Mucosa of rectum (tissue), 2 donors: ENCODE measurements at regions not wholly inside any gene's neighbourhood (a gene's known extent, or its start where the extent isn't known, plus 50 kb on each side); places are given as distances from the start of the nearest gene placed in this dataset.
A peak's percentile ranks its signal among the peaks of the same experiment; 100 is the strongest.

Experiments used
- H3K27ac ChIP-seq, 2 donors: one replicate each; pipeline ENCODE4 v1.7.0; 2013; ENCODE audit warnings: inconsistent platforms in 2 of 2, low read depth in 2 of 2, low read length in 2 of 2
- H3K27me3 ChIP-seq, 2 donors: one replicate each; pipeline ENCODE4 v1.7.0; 2013; ENCODE audit warnings: low read length in 2 of 2; ENCODE audit not compliant: control insufficient read depth in 2 of 2, insufficient read depth in 2 of 2
- H3K36me3 ChIP-seq, 2 donors: one replicate each; pipeline ENCODE4 v1.7.0; 2013; ENCODE audit warnings: low read length in 2 of 2; ENCODE audit not compliant: control insufficient read depth in 2 of 2, insufficient read depth in 2 of 2
- H3K4me1 ChIP-seq, 2 donors: one replicate each; pipeline ENCODE4 v1.7.0; 2013; ENCODE audit warnings: low read length in 2 of 2, mild to moderate bottlenecking in 1 of 2; ENCODE audit not compliant: control insufficient read depth in 2 of 2, insufficient read depth in 2 of 2
- H3K4me3 ChIP-seq, 2 donors: one replicate each; pipeline ENCODE4 v1.7.0; 2013; ENCODE audit warnings: low read length in 2 of 2
- H3K9ac ChIP-seq, 2 donors: one replicate each; pipeline ENCODE4 v1.7.0; 2013; ENCODE audit warnings: low read length in 2 of 2, low read depth in 1 of 2, mild to moderate bottlenecking in 1 of 2
- H3K9me3 ChIP-seq, 2 donors: one replicate each; pipeline ENCODE4 v1.7.0; 2013; ENCODE audit warnings: low read length in 2 of 2; ENCODE audit not compliant: control insufficient read depth in 2 of 2
- donor health status: healthy.
- donor health status: Normal muscosa, but diverticular disease.

DNA sequence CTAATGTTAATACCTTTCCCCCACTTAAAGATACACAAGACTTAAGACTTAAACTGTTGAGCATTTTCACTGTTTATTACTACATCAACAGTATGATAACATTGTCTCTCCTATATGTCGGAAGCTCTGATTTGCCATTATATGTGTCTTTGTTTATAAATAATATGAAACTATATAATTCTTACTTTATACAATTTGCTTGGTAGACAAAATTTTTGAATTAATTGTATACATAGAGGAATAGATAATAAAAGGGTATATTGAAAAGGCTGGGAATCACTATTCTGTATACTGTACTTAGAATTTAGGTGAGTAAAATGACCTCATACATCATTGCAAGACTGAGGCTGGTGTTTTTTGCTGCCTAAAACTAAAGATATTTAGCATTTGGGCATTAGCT, 82.1 kb upstream of the HDAC9 start:
- H3K9ac ChIP-seq = no peak overlapping the region
- no peaks in the 10 kb centered on the region for H3K4me1 ChIP-seq
- H3K4me3 ChIP-seq = no peak overlapping the region
- H3K27ac ChIP-seq = no peak overlapping the region
- no peaks in the 10 kb centered on the region for H3K27me3 ChIP-seq
- H3K36me3 ChIP-seq = no peaks in the 10 kb centered on the region
- no peaks in the 10 kb centered on the region for H3K9me3 ChIP-seq

DNA sequence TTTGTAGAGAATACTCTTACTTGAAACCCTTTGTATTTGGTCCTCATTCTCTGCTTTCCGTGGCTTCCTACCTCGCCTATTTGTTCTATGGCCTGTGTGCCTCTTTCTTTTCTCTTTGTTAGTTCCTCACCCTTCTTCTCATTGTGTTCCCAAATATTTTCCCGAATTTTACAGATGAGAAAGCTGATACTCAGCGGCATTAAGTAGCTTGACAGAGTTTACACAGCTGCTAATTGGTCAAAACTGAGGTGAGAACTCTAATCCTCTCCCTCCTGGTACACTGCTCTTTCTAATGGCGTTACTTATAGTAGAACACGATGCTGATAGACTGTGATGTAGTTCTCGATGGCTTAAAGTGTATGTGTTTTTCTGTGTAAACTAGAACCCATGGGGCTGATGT, 80.7 kb upstream of the HDAC9 start:
- Histone ChIP-seq H3K9me3 (no peaks in the 10 kb centered on the region), H3K27ac (no peak overlapping the region), H3K36me3 (no peaks in the 10 kb centered on the region), H3K4me1 (no peaks in the 10 kb centered on the region), H3K4me3 (no peak overlapping the region), H3K27me3 (no peaks in the 10 kb centered on the region), H3K9ac (no peak overlapping the region)

DNA sequence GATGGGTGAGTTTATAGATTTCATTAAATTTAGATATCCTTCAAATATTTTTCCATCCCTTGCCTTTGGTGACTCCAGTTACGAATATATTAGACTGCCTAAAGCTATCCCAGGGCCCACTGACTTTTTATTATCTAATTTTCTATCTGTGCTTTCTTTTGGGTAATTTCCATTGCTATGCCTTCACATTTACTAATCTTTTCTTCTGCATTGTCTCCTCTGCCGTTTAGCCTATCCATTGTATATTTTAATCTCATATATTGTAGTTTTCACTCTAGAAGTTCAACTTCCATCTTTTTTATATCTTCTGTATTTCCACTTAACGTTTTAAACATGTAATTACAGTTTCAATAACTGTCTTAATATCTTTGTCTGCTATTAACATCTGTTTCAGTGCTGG, 78.6 kb upstream of the HDAC9 start:
- Histone ChIP-seq H3K9ac (no peak overlapping the region), H3K27me3 (no peaks in the 10 kb centered on the region), H3K4me3 (no peak overlapping the region), H3K27ac (no peak overlapping the region), H3K36me3 (no peaks in the 10 kb centered on the region), H3K4me1 (peaks cover 4 to 11% of the 10 kb centered on the region in 2 donors), H3K9me3 (no peaks in the 10 kb centered on the region)

DNA sequence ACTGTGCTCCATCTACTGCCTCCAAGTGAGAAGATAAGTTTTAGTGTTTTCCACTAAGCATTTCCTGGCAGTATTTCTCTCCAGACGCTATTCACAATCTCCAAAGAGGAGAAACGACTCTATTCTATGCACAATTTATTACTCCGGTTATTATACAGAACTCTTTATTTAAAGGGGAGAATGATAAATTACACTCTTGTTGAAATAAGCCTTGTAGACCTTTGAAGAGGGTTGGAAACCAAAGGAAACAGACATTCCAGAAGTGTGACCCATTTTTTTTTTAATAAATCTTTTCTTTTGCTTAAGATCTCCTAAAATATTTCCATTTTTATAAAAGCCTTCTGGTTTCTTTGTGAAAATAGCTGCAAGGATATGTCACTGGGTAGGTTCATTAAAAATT, 76.1 kb upstream of the HDAC9 start:
- H3K4me1 ChIP-seq = peaks cover 10 to 17% of the 10 kb centered on the region in 2 donors
- H3K9me3 ChIP-seq = no peaks in the 10 kb centered on the region
- no peak overlapping the region for H3K9ac ChIP-seq
- no peaks in the 10 kb centered on the region for H3K27me3 ChIP-seq
- no peak overlapping the region for H3K4me3 ChIP-seq
- H3K36me3 ChIP-seq = no peaks in the 10 kb centered on the region
- H3K27ac ChIP-seq = peak overlapping the region in 1 of 2 donors; percentile 32

DNA sequence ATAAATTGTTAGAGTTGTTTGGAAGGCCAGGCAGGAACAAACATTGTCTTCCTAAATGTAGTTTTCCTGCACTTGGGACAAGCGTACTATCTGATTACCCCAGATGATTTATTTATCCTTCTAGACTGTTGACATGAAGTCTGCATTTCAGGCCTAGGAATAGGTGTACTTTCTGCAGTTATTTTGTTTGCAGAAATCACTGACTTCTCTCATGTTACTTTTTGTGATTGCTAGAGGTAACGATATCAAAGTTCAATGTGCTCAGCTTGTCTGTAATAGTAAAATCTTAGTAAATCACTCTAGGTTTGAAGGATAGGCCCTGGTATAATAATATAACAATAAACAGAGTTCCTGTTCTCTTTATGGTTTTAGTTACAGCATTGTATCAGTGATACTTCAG, 75.4 kb upstream of the HDAC9 start:
- Histone ChIP-seq H3K4me3 (peak overlapping the region in 1 of 2 donors; percentile 3), H3K4me1 (peaks cover 10 to 17% of the 10 kb centered on the region in 2 donors), H3K9ac (no peak overlapping the region), H3K27ac (peak overlapping the region in 1 of 2 donors; percentile 32), H3K36me3 (no peaks in the 10 kb centered on the region), H3K9me3 (no peaks in the 10 kb centered on the region), H3K27me3 (no peaks in the 10 kb centered on the region)

DNA sequence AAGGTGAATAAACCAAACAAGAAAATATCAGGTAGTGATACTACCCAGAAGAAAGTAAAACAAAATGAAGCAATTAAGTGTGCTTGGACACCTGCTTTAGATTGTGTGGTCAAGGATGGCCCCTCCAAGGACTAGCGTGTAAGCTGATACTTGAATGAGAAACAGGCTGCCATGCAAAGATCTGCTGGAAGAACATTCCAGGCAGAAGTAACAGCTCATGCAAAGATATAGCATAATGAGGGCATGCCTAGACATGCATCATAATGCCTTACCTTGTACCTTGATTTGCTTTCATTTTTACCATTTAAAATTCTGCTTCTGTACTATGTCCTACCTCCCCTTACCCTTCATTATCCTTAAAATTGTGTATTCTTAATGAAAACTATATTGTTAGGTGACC, 74.8 kb upstream of the HDAC9 start:
- Histone ChIP-seq H3K9me3 (no peaks in the 10 kb centered on the region), H3K27ac (no peak overlapping the region), H3K4me1 (peaks cover 10 to 17% of the 10 kb centered on the region in 2 donors), H3K27me3 (no peaks in the 10 kb centered on the region), H3K36me3 (no peaks in the 10 kb centered on the region), H3K9ac (no peak overlapping the region), H3K4me3 (no peak overlapping the region)

DNA sequence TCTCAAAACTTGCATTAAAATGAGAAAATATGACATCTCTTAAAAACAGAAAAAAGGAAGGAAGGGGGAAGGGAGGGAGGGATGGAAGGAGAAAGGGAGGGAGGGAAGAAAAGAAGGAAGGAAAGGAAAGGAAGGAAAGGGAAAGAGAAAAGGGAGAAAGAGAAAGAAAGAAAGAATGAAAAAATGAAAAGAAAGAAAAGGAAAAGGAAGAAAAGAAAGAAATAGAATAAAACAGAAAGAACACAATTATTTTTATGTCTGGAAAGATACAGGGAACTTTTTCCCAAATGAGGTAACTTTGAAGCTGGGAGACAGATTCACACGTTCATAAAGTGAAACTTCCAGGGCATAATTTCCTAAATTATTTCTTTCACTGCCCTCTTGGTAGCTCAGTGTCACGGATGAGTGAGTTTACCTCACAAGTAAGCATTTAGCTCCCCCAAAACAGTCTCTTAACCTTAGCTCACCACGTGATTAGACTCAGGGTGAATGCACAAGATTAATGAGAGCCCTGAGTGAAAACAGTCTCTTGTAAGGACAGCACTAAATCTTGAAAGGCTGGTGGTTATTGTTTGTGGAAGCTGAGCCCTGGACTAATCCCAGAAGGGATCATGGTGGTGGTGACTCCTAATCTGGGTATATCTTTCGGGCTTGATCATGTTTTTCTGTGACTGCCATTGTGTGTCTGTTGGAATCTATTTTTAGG, 74.1 kb upstream of the HDAC9 start:
- no peaks in the 10 kb centered on the region for H3K27me3 ChIP-seq
- H3K4me3 ChIP-seq = no peak overlapping the region
- H3K4me1 ChIP-seq = peaks cover 10 to 17% of the 10 kb centered on the region in 2 donors
- no peaks in the 10 kb centered on the region for H3K9me3 ChIP-seq
- H3K9ac ChIP-seq = no peak overlapping the region
- no peak overlapping the region for H3K27ac ChIP-seq
- no peaks in the 10 kb centered on the region for H3K36me3 ChIP-seq

DNA sequence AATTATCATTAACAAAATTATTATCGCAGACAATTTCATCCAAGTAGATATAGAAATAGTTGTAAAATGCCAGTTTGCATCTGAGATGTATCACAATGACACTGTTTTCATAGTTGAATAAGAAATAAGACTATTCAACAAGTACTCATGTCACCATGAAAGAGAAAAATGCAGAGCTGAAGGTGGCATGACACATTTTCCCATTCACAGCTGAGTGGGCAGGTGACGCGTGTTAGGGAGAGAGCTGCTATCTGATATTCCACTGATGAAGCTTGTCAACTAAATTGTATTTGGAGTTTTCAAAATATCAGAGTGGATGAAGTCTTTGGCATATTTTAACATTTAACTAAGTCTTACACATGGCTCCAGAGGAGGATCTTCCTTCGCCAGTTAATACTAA, 70.3 kb upstream of the HDAC9 start:
- Histone ChIP-seq H3K36me3 (no peaks in the 10 kb centered on the region), H3K4me3 (no peak overlapping the region), H3K9me3 (no peaks in the 10 kb centered on the region), H3K27ac (no peak overlapping the region), H3K27me3 (no peaks in the 10 kb centered on the region), H3K9ac (no peak overlapping the region), H3K4me1 (peaks cover 10 to 14% of the 10 kb centered on the region in 2 donors)

DNA sequence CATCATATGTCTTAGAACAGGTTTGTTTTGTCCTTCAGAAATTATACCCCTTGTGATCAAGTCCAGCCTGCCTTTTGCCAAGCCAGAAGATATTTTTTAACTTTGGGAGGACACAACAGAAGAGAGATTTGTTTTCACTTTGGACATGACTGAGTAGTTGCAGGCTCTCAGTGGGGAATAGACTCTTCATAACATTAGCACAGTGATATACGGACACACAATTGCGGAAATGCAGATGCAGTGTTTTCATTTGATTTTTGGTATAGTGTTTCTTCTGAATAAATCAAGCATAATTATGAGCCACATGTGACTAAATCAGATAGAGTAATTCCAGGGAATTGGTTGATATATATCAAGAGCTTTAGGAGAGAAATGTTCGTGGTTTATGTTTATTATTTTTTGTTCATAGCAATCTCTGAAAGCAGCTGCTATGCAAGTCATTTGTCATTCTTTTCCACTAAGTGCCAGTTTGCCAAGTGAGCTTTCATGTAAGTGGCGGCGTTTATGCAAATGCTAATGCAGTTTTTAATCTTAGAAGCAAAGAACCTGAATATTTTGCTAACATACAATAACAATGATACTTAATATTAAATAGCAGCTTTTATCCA, 69.6 kb upstream of the HDAC9 start:
- Histone ChIP-seq H3K36me3 (no peaks in the 10 kb centered on the region), H3K27ac (no peak overlapping the region), H3K4me1 (peaks cover 9 to 10% of the 10 kb centered on the region in 2 donors), H3K4me3 (no peak overlapping the region), H3K9ac (no peak overlapping the region), H3K9me3 (no peaks in the 10 kb centered on the region), H3K27me3 (no peaks in the 10 kb centered on the region)

DNA sequence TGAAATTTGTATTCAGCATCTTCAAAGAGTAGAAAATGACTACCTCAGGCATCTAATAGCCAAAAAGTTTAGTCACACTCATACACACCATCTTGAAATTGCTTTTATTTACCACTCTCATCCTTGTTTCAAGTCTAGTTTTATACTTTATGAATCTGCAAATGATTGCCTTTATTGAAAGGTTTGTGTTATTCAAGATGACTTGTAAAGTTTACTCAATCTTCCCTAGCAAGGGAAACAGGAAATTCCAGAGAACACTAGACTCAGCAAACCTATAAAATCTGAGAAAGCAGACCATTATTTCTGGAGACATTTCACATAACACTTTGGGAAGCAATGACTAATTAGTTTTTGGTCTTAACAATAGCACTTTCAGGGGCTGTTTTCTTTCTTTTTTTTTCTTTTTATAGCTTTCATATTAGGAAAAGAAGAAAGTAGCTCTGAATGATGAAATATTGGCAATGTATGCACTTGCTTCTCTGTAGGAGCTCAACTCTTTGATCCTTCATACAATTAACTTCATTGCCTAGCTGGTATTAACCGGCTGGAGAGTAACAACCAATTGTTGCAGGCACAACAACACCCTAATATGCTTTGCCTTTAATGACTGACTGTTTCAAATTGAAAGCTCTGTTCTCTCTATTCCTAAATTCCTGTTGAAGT, 68.9 kb upstream of the HDAC9 start:
- Histone ChIP-seq H3K9ac (no peak overlapping the region), H3K27me3 (no peaks in the 10 kb centered on the region), H3K36me3 (no peaks in the 10 kb centered on the region), H3K27ac (no peak overlapping the region), H3K4me3 (no peak overlapping the region), H3K9me3 (no peaks in the 10 kb centered on the region), H3K4me1 (peaks cover 7 to 8% of the 10 kb centered on the region in 2 donors)
